MV-4-11 (cell line): ENCODE measurements at regions not wholly inside any gene's neighbourhood (a gene's known extent, or its start where the extent isn't known, plus 50 kb on each side); places are given as distances from the start of the nearest gene placed in this dataset.

Experiments
- DNase-seq: peaks from one replicate; lab custom pipeline; 2025; lab: John Stamatoyannopoulos, UW

DNA sequence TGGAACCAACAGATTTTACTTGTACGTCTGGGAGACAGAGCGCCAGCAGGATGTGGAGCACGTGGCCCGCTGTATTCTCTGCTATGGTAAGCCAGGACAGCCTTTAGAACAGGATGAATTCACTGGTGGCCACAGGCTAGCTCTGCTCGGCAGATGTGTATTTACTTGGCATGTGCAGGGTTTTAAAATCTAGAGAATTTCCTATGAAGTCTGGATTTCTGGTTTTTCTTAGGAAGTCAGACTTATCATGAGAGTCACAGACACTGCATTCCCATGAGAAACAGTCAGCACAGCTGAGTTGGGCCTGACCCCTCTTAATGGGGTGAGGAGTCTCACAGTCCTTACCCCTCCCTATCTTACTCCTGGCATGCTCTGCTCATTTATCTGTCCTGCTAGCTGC lies 84.6 kb upstream of the COL6A5 start:
- DNase-seq, result no peak

DNA sequence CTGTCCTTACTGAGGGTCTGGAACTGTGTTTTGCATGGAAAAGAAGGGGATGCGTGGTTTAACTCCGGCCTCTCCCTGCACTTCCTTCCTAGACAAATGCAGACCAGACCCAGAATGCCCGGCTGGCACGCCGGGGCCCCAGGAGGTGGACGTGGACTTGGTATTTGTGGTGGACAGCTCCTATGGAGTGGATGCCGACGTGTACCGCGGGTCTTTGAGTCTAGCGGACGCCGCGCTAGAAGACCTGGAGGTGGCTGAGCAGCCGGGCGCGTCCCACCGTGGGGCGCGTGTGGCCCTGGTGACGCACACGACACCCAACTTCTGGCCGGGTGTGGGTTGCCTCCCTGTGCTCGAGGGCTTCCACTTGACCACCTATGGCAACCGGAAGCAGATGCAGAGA lies 81.8 kb upstream of the COL6A5 start:
- no peak for DNase-seq

DNA sequence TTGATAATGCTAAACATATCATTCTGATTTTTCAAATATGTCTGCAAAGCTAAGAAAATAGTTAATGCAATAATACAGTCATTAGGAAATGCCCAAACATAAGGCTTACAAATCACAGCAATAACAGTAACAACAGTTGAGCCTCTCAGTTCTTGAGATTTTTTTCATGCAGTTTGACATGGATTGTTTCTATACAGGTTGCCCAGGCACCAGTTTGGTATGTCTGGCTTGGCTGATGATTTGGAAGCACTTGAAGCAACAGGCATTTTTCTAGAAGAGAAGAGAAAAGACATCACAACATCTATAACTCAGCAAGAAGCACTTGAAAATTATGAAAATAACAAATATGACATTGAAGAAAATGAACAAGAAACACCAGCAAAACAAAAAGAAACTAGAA lies 78.7 kb upstream of the COL6A5 start:
- no peak for DNase-seq

DNA sequence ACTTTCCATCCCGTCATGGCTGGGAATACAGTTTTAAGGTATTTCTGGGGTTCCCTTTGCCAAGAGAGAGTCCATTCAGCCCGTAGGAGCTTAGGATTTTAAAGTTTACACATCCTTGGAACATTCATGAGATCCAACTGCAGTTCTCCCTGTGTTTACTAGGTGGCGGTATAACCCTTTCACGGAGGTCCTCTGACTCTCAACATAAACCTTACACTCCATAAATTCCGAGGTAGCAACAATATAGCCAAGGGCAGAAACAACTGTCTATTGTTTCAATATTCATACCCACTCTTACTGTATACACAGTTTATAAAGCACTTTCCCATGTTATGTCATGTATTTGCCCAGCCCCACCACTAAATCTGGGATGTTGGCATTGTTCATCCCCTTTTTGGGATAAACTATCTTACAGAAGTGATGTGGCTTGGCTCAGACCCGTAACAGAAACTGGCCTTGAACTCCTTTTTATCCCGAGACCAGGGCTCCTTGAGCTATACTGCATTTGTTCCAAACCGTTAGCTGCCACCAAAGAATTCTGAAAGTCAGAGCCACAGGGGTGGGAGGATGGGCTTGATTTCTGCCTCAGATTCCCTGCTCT lies 69.2 kb upstream of the COL6A5 start:
- peak; percentile 31 for DNase-seq

DNA sequence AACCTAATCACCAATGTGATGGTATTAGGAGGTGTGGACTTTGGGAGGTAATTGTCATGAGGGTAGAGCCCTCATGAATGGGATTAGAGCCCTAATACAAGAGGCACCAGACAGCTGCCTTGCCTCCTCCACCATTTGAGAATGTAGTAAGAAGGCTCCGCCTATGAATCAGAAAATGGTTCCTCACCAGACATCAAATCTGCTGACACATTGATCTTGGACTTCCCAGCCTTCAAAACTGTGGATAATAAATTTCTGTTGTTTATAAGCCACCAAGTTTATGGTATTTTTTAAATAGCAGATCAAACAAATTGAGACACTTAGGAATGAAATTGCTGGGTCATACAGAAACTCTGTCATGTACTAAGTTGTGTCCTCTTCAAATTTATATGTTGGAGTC lies 56.8 kb upstream of the COL6A5 start:
- DNase-seq, result no peak

DNA sequence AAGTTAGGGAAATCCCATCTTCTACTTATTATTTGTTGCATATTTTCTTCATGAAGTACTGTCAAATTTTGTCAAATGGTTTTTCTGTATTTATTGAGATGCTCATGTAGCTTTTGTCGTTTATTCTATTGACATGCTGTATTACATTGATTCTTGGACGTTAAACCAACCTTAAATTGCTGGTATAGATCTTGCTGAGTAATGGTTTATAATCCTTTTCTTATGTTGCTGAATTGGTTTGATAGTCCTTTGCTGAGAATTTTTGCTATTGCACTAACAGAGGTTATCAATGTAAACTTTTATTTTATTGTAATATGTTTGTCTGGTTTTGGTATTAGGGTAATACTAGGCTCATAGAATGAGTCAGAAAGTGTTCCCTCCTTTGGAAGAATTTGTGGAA lies 54.3 kb upstream of the COL6A5 start:
- no peak for DNase-seq

DNA sequence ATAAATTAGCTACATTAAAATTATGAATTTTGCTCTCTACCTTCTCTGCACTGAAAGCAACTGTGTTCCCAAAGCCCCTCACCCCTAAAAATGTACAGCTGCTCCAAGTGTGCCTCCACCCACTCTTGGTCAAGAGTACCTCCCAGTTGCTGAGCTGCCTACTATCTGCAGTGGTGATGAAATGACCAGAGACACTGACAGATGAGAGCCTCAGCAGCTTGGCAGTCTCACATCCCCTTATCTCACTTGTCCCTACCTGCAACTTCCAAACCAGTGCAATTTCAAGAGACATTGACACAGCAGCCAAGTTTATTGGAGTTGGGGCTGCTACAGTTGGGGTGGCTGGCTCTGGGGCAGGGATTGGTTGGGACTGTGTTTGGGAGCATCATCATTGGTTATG lies 52.2 kb upstream of the COL6A5 start:
- DNase-seq, result no peak
